ENCODE measurements at regions not wholly inside any gene's neighbourhood (a gene's known extent, or its start where the extent isn't known, plus 50 kb on each side); places are given as distances from the start of the nearest gene placed in this dataset.
"Not testable (repeated sequence)": the region's sequence is repeated elsewhere in the genome, so short reads cannot be mapped to it uniquely, and the experiment has no call there.

DNA sequence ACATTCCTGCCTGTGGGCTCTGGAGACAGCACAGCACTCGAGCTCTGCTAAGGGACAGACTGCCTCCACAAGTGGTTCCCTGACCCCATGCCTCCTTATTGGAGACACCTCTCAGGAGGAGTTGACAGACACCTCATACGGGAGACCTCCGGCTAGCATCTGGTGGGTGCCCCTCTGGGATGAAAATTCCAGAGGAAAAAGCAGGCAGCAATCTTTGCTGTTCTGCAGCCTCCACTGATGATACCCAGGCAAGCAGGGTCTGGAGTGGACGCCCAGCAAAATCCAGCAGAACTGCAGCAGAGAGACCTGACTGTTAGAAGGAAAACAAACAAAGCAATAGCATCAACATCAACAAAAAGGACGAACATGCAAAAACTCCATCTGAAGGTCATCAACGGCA is 639.4 kb downstream of the SLC16A7 start:
- TF ChIP-seq, protein P1, sequence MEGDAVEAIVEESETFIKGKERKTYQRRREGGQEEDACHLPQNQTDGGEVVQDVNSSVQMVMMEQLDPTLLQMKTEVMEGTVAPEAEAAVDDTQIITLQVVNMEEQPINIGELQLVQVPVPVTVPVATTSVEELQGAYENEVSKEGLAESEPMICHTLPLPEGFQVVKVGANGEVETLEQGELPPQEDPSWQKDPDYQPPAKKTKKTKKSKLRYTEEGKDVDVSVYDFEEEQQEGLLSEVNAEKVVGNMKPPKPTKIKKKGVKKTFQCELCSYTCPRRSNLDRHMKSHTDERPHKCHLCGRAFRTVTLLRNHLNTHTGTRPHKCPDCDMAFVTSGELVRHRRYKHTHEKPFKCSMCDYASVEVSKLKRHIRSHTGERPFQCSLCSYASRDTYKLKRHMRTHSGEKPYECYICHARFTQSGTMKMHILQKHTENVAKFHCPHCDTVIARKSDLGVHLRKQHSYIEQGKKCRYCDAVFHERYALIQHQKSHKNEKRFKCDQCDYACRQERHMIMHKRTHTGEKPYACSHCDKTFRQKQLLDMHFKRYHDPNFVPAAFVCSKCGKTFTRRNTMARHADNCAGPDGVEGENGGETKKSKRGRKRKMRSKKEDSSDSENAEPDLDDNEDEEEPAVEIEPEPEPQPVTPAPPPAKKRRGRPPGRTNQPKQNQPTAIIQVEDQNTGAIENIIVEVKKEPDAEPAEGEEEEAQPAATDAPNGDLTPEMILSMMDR (IDR thresholded peaks at IDR 0.05; ENCODE audit: extremely low read depth, missing control alignments): no peak
- DNase-seq (ENCODE audit: low spot score): no peak

DNA sequence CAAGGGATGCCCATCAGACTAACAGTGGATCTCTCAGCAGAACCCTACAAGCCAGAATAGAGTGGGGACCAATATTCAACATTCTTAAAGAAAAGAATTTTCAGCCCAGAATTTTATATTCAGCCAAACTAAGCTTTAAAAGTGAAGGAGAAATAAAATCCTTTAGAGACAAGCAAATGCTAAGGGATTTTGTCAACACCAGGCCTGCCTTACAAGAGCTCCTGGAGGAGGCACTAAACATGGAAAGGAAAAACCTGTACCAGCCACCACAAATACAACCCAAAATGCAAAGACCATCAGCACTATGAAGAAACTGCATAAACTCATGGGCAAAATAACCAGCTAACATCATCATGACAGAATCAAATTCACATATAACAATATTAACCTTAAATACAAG is 640.6 kb downstream of the SLC16A7 start:
- DNase-seq (ENCODE audit: low spot score): not testable (repeated sequence)

DNA sequence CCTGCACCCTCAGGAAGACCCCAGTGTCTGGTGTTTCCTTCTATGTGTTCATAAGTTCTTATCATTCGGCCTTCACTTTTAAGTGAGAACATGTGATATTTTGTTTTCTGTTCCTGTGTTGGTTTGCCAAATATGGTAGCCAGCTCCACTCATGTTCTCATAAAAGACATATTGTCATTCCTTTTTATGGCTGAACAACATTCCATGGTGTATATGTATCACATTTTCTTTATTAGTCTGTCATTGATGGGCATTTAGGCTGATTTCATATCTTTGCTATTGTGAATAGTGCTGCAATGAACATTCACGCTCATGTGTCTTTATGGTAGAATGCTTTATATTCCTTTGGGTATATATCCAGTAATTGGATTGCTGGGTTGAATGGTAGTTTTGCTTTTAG is 645.1 kb downstream of the SLC16A7 start:
- no peak for DNase-seq (ENCODE audit: low spot score)
- TF ChIP-seq, protein P1 (IDR thresholded peaks at IDR 0.05; ENCODE audit: extremely low read depth, missing control alignments): no peak

DNA sequence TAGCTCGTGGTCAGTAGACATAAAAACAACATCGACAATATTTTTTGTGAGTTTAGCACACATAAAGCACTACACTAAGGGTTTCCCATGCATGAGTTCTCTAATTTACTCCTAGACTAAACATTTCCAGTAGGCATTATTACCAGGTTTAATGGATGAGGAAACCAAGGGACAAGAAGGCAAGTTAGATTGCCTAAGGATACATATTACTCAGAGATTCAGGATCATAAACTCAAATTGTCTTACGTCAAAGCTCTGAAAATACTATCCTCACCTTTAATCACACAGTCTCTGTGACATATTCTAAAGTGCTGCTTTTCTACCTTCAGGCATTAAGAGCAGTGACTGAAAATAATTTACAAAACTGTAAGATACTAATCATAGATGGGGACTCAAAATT is 655.3 kb downstream of the SLC16A7 start:
- TF ChIP-seq, protein P1 (IDR thresholded peaks at IDR 0.05; ENCODE audit: extremely low read depth, missing control alignments): no peak

DNA sequence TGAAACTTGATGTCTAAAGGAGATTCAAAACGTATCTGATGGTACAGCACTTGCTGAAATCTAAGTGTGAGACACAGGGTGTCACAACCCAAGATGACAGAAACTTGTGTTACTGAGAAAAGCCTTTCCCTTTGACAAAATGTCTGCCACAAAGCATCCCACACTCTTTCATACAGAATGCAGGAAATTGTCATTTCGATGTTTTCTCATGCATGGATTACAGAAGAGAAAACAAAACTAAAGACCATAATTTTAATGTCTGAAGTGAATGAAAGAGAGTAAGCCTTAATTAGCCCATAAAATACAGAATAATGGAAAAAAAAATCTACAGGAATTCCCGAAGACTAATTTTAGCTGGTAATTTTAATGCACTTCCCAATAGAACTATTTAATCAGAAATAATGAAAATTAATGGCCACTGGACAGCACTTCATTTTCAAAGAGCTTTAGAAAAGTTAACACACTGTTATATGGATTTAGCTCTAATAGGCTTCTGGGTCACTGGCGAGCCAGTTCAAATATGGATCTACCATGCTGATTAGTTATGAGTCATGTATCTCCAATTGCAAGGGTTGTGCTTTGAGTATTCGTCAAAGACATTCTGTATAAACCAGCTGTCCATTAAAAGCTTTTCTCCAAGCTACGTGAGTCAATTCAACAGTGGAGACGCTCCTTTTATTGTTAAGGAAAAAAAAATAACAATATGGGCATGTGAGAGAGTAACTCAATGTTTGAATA is 656.7 kb downstream of the SLC16A7 start:
- TF ChIP-seq, protein P1 (IDR thresholded peaks at IDR 0.05; ENCODE audit: extremely low read depth, missing control alignments): no peak
- no peak for DNase-seq (ENCODE audit: low spot score)

More for the DNA sequence above, 655.3 kb downstream of the SLC16A7 start:
- DNase-seq (ENCODE audit: low spot score): no peak

DNA sequence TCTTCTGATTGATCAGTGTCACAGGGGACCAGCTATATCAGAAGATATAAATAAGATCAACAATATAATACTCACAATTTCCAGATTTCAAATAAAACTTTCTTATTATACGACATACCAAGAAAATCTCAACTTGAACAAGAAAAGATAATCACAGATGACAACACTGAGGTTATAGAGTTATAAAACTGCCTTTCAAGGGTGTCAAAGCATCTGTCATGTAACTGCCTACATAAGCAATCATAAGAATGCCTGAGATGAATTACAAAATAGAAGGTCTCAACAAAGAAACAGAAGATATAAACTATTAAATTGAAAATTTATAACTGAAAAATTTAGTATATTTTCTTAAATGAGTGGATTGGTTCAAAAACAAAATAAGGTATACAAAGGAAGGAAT is 659.2 kb downstream of the SLC16A7 start:
- DNase-seq (ENCODE audit: low spot score): no peak
- TF ChIP-seq, protein P1 (IDR thresholded peaks at IDR 0.05; ENCODE audit: extremely low read depth, missing control alignments): no peak

DNA sequence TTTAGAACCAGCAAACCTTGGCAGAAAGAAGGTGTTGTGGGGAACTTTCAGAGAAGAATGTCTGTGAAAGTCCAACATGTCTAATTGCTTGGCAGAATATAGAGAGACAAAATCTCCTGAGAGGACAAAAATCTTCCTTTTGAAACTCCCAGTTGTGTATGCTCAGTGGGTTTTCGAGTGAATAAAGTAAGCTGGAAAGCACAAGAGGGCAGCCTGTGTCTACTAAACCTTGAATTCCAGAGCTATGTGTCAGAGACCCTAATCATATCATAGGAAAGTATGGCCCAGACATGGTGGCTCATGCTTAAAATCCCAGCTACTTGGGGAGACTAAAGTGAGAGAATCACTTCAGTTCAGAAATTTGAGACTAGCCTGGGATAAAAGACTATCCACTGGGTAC is 661.2 kb downstream of the SLC16A7 start:
- TF ChIP-seq, protein P1 (IDR thresholded peaks at IDR 0.05; ENCODE audit: extremely low read depth, missing control alignments): no peak
- DNase-seq (ENCODE audit: low spot score): no peak

DNA sequence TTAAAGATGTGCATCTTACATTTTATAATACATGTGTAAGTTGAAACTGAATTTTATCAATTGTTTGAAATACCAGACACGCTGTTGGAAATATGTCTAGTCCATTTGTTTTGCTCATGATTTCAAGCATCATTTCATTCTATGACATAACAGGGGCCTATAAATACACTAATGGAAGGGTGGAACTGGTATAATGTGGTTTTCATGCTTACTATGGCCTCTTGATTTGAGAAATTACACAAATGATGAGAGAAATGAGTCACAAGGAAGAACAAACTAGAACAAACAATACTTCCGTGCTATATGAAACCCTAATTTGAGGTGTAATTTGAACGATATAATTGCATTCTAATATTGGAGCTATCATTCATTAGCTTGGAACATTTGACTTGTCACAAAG is 663.4 kb downstream of the SLC16A7 start:
- no peak for DNase-seq (ENCODE audit: low spot score)
- TF ChIP-seq, protein P1 (IDR thresholded peaks at IDR 0.05; ENCODE audit: extremely low read depth, missing control alignments): no peak

Measured in GM20000 (cell line).